ENCODE measurements at regions not wholly inside any gene's neighbourhood (a gene's known extent, or its start where the extent isn't known, plus 50 kb on each side); places are given as distances from the start of the nearest gene placed in this dataset.
"Not testable (repeated sequence)": the region's sequence is repeated elsewhere in the genome, so short reads cannot be mapped to it uniquely, and the experiment has no call there.

DNA sequence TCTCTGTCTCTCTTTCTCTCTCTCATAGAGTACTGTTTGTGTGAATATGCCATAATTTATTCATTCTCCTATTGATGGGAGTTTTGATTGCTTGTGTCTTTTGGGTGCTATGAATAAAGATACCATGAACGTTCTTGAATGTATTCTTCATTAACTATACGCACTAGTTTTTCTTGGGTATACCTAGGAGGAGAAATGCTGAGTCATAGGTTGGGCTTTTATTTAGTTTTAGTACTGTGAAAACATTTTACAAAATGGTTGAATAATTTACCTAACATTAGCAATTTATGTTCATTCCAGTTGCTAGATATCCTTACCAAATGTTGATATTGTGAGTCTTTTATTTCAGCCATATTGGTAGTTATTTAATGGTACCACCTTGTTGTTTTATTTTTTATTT, 192.5 kb downstream of the NPR3 start:
- no peaks in the 10 kb centered on the region for H3K4me1 ChIP-seq
- 26 to 83% methylated on average over 2 of the region's 2 CpGs for WGBS, 2 donors
- H3K36me3 ChIP-seq (ENCODE audit: low read depth, missing control alignments) = no peaks in the 10 kb centered on the region
- H3K27ac ChIP-seq = no peak overlapping the region
- H3K4me3 ChIP-seq = no peak overlapping the region
- no peak for DNase-seq
- intact Hi-C loops (cut with DNase I; ENCODE audit: low total_unique reads) = no loop called here
- no peak for TF ChIP-seq POLR2A (IDR thresholded peaks at IDR 0.05)
- TF ChIP-seq, protein P1, sequence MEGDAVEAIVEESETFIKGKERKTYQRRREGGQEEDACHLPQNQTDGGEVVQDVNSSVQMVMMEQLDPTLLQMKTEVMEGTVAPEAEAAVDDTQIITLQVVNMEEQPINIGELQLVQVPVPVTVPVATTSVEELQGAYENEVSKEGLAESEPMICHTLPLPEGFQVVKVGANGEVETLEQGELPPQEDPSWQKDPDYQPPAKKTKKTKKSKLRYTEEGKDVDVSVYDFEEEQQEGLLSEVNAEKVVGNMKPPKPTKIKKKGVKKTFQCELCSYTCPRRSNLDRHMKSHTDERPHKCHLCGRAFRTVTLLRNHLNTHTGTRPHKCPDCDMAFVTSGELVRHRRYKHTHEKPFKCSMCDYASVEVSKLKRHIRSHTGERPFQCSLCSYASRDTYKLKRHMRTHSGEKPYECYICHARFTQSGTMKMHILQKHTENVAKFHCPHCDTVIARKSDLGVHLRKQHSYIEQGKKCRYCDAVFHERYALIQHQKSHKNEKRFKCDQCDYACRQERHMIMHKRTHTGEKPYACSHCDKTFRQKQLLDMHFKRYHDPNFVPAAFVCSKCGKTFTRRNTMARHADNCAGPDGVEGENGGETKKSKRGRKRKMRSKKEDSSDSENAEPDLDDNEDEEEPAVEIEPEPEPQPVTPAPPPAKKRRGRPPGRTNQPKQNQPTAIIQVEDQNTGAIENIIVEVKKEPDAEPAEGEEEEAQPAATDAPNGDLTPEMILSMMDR (IDR thresholded peaks at IDR 0.05) = no peak
- no peaks in the 10 kb centered on the region for H3K9me3 ChIP-seq
- H3K27me3 ChIP-seq = no peaks in the 10 kb centered on the region

DNA sequence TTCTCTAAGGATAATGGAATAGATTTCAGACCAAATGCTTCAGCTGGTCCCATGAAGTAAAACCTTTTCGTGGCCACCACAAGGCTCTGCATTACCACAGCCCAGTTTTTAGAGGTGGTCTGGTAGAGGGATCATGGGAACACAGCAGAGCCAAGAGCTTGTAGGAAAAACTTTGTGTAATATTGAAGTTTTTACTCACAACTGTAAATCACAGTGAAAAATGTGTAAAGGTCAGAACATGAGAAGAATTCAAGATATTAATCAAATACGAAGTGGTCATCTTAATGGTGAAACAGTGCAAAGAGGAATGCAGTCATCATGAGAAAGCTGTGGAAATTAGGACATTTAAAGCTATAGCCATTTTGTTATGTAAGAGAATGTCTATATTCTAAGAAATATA, 197.5 kb downstream of the NPR3 start:
- DNase-seq = no peak

DNA sequence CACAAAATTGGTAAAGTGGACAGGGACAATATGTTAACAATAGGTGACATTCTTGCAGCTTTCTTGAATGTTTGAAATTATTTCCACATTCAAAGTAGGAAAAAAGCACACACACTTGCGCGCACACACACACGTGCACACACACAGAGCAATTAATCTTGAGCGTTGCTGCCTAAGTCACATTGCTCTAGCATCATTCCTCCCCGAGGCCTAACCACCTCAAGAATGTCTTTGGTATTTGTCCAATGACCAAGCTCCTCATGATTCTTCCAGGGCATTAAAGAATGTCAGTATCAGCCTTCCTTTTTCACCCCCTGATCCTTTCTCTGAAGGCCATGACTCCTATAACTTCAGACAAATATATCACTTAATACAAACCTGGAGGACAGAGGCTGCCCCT, 198.1 kb downstream of the NPR3 start:
- Histone ChIP-seq H3K36me3 (ENCODE audit: low read depth, missing control alignments) (no peaks in the 10 kb centered on the region), H3K4me3 (no peak overlapping the region), H3K27ac (no peak overlapping the region), H3K9me3 (no peaks in the 10 kb centered on the region), H3K4me1 (no peaks in the 10 kb centered on the region), H3K27me3 (no peaks in the 10 kb centered on the region)
- intact Hi-C loops (cut with DNase I; ENCODE audit: low total_unique reads) = no loop called here
- 74 to 77% methylated on average over 5 of the region's 5 CpGs for WGBS, 2 donors
- DNase-seq = no peak
- no peak for TF ChIP-seq POLR2A (IDR thresholded peaks at IDR 0.05)
- TF ChIP-seq, protein P1 (IDR thresholded peaks at IDR 0.05) = no peak

More for the DNA sequence above, 197.5 kb downstream of the NPR3 start:
- Histone ChIP-seq H3K9me3 (no peaks in the 10 kb centered on the region), H3K27me3 (no peaks in the 10 kb centered on the region), H3K36me3 (ENCODE audit: low read depth, missing control alignments) (no peaks in the 10 kb centered on the region), H3K4me3 (no peak overlapping the region), H3K27ac (no peak overlapping the region), H3K4me1 (no peaks in the 10 kb centered on the region)
- intact Hi-C loops (cut with DNase I; ENCODE audit: low total_unique reads) = no loop called here
- 16 to 78% methylated on average over 2 of the region's 2 CpGs for WGBS, 2 donors
- no peak for TF ChIP-seq POLR2A (IDR thresholded peaks at IDR 0.05)
- TF ChIP-seq, protein P1 (IDR thresholded peaks at IDR 0.05) = no peak

DNA sequence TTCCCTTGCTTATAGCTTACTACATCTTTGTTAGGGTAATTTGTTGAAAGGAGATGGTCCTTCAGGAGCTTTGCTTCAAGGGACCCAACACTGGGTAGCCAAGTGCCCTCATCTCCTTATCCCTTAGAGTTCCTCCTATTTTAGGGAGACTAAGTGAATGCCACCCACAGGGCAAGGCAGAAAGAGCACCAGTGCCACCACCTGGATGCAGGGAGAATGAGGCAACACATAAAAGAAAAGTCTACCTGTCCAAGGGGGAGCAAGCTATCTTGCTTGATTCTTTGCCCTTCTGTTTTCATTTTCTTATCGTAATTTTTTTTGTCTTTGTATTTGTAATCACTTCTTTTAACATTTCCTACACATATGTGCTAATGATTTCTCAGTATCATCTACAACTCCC, 205.5 kb downstream of the NPR3 start:
- Histone ChIP-seq H3K27me3 (no peaks in the 10 kb centered on the region), H3K4me3 (no peak overlapping the region), H3K4me1 (no peaks in the 10 kb centered on the region), H3K27ac (no peak overlapping the region), H3K36me3 (ENCODE audit: low read depth, missing control alignments) (no peaks in the 10 kb centered on the region), H3K9me3 (no peaks in the 10 kb centered on the region)
- peak; percentile 18 for DNase-seq
- intact Hi-C loops (cut with DNase I; ENCODE audit: low total_unique reads) = no loop called here
- WGBS, 2 donors = 57 to 88% methylated on average over 1 of the region's 1 CpG
- no peak for TF ChIP-seq POLR2A (IDR thresholded peaks at IDR 0.05)
- TF ChIP-seq, protein P1 (IDR thresholded peaks at IDR 0.05) = peak in 2 of 3 experiments; percentile 19 to 33

DNA sequence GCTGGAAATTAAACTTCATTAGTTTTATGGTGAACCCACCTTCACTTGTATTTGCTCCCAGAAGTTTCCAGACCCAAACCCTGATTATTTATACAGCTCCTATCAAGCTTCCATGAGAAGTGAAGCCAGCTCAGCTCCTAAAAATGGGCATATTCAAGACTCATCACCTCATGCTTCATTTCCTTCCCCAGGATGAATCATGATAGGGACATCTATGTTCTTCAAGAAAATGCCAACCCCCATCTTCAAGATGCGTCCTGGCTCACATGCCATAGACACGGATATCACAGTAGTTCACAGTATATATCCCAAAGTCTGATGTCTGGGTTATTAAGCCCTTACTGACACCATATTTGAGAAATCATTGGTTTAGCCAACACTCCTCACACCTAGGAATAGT, 217.6 kb downstream of the NPR3 start:
- Histone ChIP-seq H3K36me3 (ENCODE audit: low read depth, missing control alignments) (no peaks in the 10 kb centered on the region), H3K27ac (no peak overlapping the region), H3K4me1 (no peaks in the 10 kb centered on the region), H3K9me3 (no peaks in the 10 kb centered on the region), H3K27me3 (no peaks in the 10 kb centered on the region), H3K4me3 (no peak overlapping the region)
- no peak for DNase-seq
- intact Hi-C loops (cut with DNase I; ENCODE audit: low total_unique reads) = no loop called here
- no peak for TF ChIP-seq POLR2A (IDR thresholded peaks at IDR 0.05)
- TF ChIP-seq, protein P1 (IDR thresholded peaks at IDR 0.05) = no peak
- 92 to 97% methylated on average over 2 of the region's 2 CpGs for WGBS, 2 donors

DNA sequence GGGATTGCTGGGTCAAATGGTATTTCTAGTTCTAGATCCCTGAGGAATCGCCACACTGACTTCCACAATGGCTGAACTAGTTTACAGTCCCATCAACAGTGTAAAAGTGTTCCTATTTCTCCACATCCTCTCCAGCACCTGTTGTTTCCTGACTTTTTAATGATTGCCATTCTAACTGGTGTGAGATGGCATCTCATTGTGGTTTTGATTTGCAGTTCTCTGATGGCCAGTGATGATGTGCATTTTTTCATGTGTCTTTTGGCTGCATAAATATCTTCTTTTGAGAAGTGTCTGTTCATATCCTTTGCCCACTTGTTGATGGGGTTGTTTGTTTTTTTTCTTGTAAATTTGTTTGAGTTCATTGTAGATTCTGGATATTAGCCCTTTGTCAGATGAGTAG, 220.3 kb downstream of the NPR3 start:
- 90% methylated on average over 1 of the region's 1 CpG; no CpG with 5 or more reads in 1 of the 2 donors for WGBS, 2 donors
- DNase-seq; intact Hi-C loops (cut with DNase I; ENCODE audit: low total_unique reads); H3K4me3 ChIP-seq; H3K36me3 ChIP-seq (ENCODE audit: low read depth, missing control alignments); H3K27me3 ChIP-seq; H3K27ac ChIP-seq; H3K4me1 ChIP-seq; H3K9me3 ChIP-seq: not testable (repeated sequence)
